ENCODE measurements at regions not wholly inside any gene's neighbourhood (a gene's known extent, or its start where the extent isn't known, plus 50 kb on each side); places are given as distances from the start of the nearest gene placed in this dataset.

GRCh38 chr2:111246620-111247061, 125.9 kb downstream of the BCL2L11 start:
- Histone ChIP-seq H3K79me2 (ENCODE audit: control insufficient read depth, insufficient read depth, low read length, poor library complexity) (no peaks in the 10 kb centered on the region), H3K79me1 (ENCODE audit: low read length) (no peaks in the 10 kb centered on the region), H3K9me3 (ENCODE audit: insufficient read depth, low read depth, low read length) (peaks cover 4% of the 10 kb centered on the region), H2AFZ (ENCODE audit: insufficient read depth, low read length, poor library complexity) (no peak overlapping the region), H2AK5ac (ENCODE audit: low read length) (no peak overlapping the region), H3K23ac (ENCODE audit: low read length) (no peak overlapping the region), H3K4me2 (ENCODE audit: low read length) (no peak overlapping the region), H3K14ac (ENCODE audit: low read length) (no peak overlapping the region), H3K27ac (ENCODE audit: low read depth, low read length) (no peak overlapping the region), H4K91ac (ENCODE audit: low read depth, low read length) (no peak overlapping the region), H4K8ac (ENCODE audit: low read depth, low read length) (no peak overlapping the region), H3K27me3 (ENCODE audit: insufficient read depth, low read length) (no peaks in the 10 kb centered on the region), H2BK120ac (ENCODE audit: insufficient read depth, low read length, poor library complexity) (no peak overlapping the region), H4K12ac (ENCODE audit: low read depth, low read length) (no peak overlapping the region), H3K9ac (ENCODE audit: low read length) (no peak overlapping the region), H3K4me3 (ENCODE audit: low read depth, low read length) (no peak overlapping the region), H3K4ac (ENCODE audit: low read depth, low read length) (no peak overlapping the region), H2BK12ac (ENCODE audit: low read length) (no peak overlapping the region), H3K36me3 (ENCODE audit: control insufficient read depth in 1 of 2, insufficient read depth in 2 of 2, low read length in 2 of 2) (peaks cover 0 to 2% of the 10 kb centered on the region in 2 experiments), H2BK5ac (ENCODE audit: low read depth, low read length, poor library complexity) (no peak overlapping the region), H3K4me1 (ENCODE audit: control insufficient read depth in 1 of 2, insufficient read depth in 2 of 2, low read length in 2 of 2) (no peaks in the 10 kb centered on the region), H3K18ac (ENCODE audit: low read length) (no peak overlapping the region)
- no CpG with 5 or more reads among the region's 4 CpGs for WGBS (ENCODE audit: extremely low coverage, insufficient coverage, insufficient read length)
- DNase-seq = peak; percentile 63 to 70

- WGBS (ENCODE audit: extremely low coverage, insufficient coverage, insufficient read length) = no CpG with 5 or more reads among the region's 2 CpGs
- H3K4ac ChIP-seq (ENCODE audit: low read depth, low read length) = no peak overlapping the region
Measured at GRCh38 chr2:111247491-111247890, 126.8 kb downstream of the BCL2L11 start.

GRCh38 chr2:111249806-111250205, 129.1 kb downstream of the BCL2L11 start:
- no peak for DNase-seq
- H3K36me3 ChIP-seq (ENCODE audit: control insufficient read depth in 1 of 2, insufficient read depth in 2 of 2, low read length in 2 of 2) = peaks cover 0 to 2% of the 10 kb centered on the region in 2 experiments
- no peak overlapping the region for H3K23ac ChIP-seq (ENCODE audit: low read length)
- no peak overlapping the region for H3K4me3 ChIP-seq (ENCODE audit: low read depth, low read length)
- no peaks in the 10 kb centered on the region for H3K4me1 ChIP-seq (ENCODE audit: control insufficient read depth in 1 of 2, insufficient read depth in 2 of 2, low read length in 2 of 2)
- no peak overlapping the region for H4K8ac ChIP-seq (ENCODE audit: low read depth, low read length)
- peaks cover 4% of the 10 kb centered on the region for H3K9me3 ChIP-seq (ENCODE audit: insufficient read depth, low read depth, low read length)
- no peaks in the 10 kb centered on the region for H3K79me2 ChIP-seq (ENCODE audit: control insufficient read depth, insufficient read depth, low read length, poor library complexity)
- no peak overlapping the region for H2BK12ac ChIP-seq (ENCODE audit: low read length)
- H3K27me3 ChIP-seq (ENCODE audit: insufficient read depth, low read length) = no peaks in the 10 kb centered on the region
- no peak overlapping the region for H3K18ac ChIP-seq (ENCODE audit: low read length)
- no peak overlapping the region for H3K9ac ChIP-seq (ENCODE audit: low read length)
- H3K27ac ChIP-seq (ENCODE audit: low read depth, low read length) = no peak overlapping the region
- H2AK5ac ChIP-seq (ENCODE audit: low read length) = no peak overlapping the region
- no peak overlapping the region for H2BK120ac ChIP-seq (ENCODE audit: insufficient read depth, low read length, poor library complexity)
- no peaks in the 10 kb centered on the region for H3K79me1 ChIP-seq (ENCODE audit: low read length)
- no peak overlapping the region for H2BK5ac ChIP-seq (ENCODE audit: low read depth, low read length, poor library complexity)
- H4K91ac ChIP-seq (ENCODE audit: low read depth, low read length) = no peak overlapping the region
- no peak overlapping the region for H3K4me2 ChIP-seq (ENCODE audit: low read length)
- no peak overlapping the region for H3K4ac ChIP-seq (ENCODE audit: low read depth, low read length)
- H3K14ac ChIP-seq (ENCODE audit: low read length) = no peak overlapping the region
- no peak overlapping the region for H2AFZ ChIP-seq (ENCODE audit: insufficient read depth, low read length, poor library complexity)
- no peak overlapping the region for H4K12ac ChIP-seq (ENCODE audit: low read depth, low read length)

More at GRCh38 chr2:111247491-111247890, 126.8 kb downstream of the BCL2L11 start:
- no peak overlapping the region for H4K8ac ChIP-seq (ENCODE audit: low read depth, low read length)
- no peak overlapping the region for H2BK12ac ChIP-seq (ENCODE audit: low read length)
- no peak overlapping the region for H4K91ac ChIP-seq (ENCODE audit: low read depth, low read length)
- no peaks in the 10 kb centered on the region for H3K4me1 ChIP-seq (ENCODE audit: control insufficient read depth in 1 of 2, insufficient read depth in 2 of 2, low read length in 2 of 2)
- peaks cover 4% of the 10 kb centered on the region for H3K9me3 ChIP-seq (ENCODE audit: insufficient read depth, low read depth, low read length)
- H2BK5ac ChIP-seq (ENCODE audit: low read depth, low read length, poor library complexity) = no peak overlapping the region
- no peak overlapping the region for H3K27ac ChIP-seq (ENCODE audit: low read depth, low read length)
- no peak overlapping the region for H4K12ac ChIP-seq (ENCODE audit: low read depth, low read length)
- H3K79me2 ChIP-seq (ENCODE audit: control insufficient read depth, insufficient read depth, low read length, poor library complexity) = no peaks in the 10 kb centered on the region
- H3K9ac ChIP-seq (ENCODE audit: low read length) = no peak overlapping the region
- H2AFZ ChIP-seq (ENCODE audit: insufficient read depth, low read length, poor library complexity) = no peak overlapping the region
- DNase-seq = no peak
- no peak overlapping the region for H3K4me2 ChIP-seq (ENCODE audit: low read length)
- no peaks in the 10 kb centered on the region for H3K79me1 ChIP-seq (ENCODE audit: low read length)
- H3K27me3 ChIP-seq (ENCODE audit: insufficient read depth, low read length) = no peaks in the 10 kb centered on the region
- no peak overlapping the region for H3K14ac ChIP-seq (ENCODE audit: low read length)
- no peak overlapping the region for H3K18ac ChIP-seq (ENCODE audit: low read length)
- no peak overlapping the region for H2AK5ac ChIP-seq (ENCODE audit: low read length)
- no peak overlapping the region for H3K4me3 ChIP-seq (ENCODE audit: low read depth, low read length)
- no peak overlapping the region for H2BK120ac ChIP-seq (ENCODE audit: insufficient read depth, low read length, poor library complexity)
- H3K36me3 ChIP-seq (ENCODE audit: control insufficient read depth in 1 of 2, insufficient read depth in 2 of 2, low read length in 2 of 2) = peaks cover 0 to 2% of the 10 kb centered on the region in 2 experiments
- no peak overlapping the region for H3K23ac ChIP-seq (ENCODE audit: low read length)

GRCh38 chr2:111250448-111251030, 129.8 kb downstream of the BCL2L11 start:
- DNase-seq = no peak
- Histone ChIP-seq H2BK5ac (ENCODE audit: low read depth, low read length, poor library complexity) (no peak overlapping the region), H3K18ac (ENCODE audit: low read length) (no peak overlapping the region), H3K4ac (ENCODE audit: low read depth, low read length) (no peak overlapping the region), H2AFZ (ENCODE audit: insufficient read depth, low read length, poor library complexity) (no peak overlapping the region), H2AK5ac (ENCODE audit: low read length) (no peak overlapping the region), H4K12ac (ENCODE audit: low read depth, low read length) (no peak overlapping the region), H4K8ac (ENCODE audit: low read depth, low read length) (no peak overlapping the region), H3K79me2 (ENCODE audit: control insufficient read depth, insufficient read depth, low read length, poor library complexity) (no peaks in the 10 kb centered on the region), H3K36me3 (ENCODE audit: control insufficient read depth in 1 of 2, insufficient read depth in 2 of 2, low read length in 2 of 2) (peaks cover 0 to 2% of the 10 kb centered on the region in 2 experiments), H3K23ac (ENCODE audit: low read length) (no peak overlapping the region), H3K27me3 (ENCODE audit: insufficient read depth, low read length) (no peaks in the 10 kb centered on the region), H3K4me1 (ENCODE audit: control insufficient read depth in 1 of 2, insufficient read depth in 2 of 2, low read length in 2 of 2) (no peaks in the 10 kb centered on the region), H2BK120ac (ENCODE audit: insufficient read depth, low read length, poor library complexity) (no peak overlapping the region), H3K79me1 (ENCODE audit: low read length) (no peaks in the 10 kb centered on the region), H2BK12ac (ENCODE audit: low read length) (no peak overlapping the region), H4K91ac (ENCODE audit: low read depth, low read length) (no peak overlapping the region), H3K14ac (ENCODE audit: low read length) (no peak overlapping the region), H3K27ac (ENCODE audit: low read depth, low read length) (no peak overlapping the region), H3K4me3 (ENCODE audit: low read depth, low read length) (no peak overlapping the region), H3K9ac (ENCODE audit: low read length) (no peak overlapping the region), H3K9me3 (ENCODE audit: insufficient read depth, low read depth, low read length) (peaks cover 4% of the 10 kb centered on the region), H3K4me2 (ENCODE audit: low read length) (no peak overlapping the region)
- no CpG with 5 or more reads among the region's 1 CpG for WGBS (ENCODE audit: extremely low coverage, insufficient coverage, insufficient read length)
